OCI-LY3 (cell line): ENCODE measurements at regions not wholly inside any gene's neighbourhood (a gene's known extent, or its start where the extent isn't known, plus 50 kb on each side); places are given as distances from the start of the nearest gene placed in this dataset.

Experiments used
- EZH2phosphoT487 ChIP-seq: fragments of 200-600 bp; shearing (Covaris generic); IDR thresholded peaks from 2 replicates; pipeline ENCODE4 v1.6.1; 2018; ENCODE audit warnings: antibody characterized with exemption, mixed run types, low read depth
- TF ChIP-seq, protein P1 (sequence below): fragments of 200-600, 300-600 bp; sonication (generic); IDR thresholded peaks from 2 replicates; pipeline ENCODE4 v1.5.1; 2014; ENCODE audit warnings: antibody characterized with exemption, low read length, low read depth

DNA sequence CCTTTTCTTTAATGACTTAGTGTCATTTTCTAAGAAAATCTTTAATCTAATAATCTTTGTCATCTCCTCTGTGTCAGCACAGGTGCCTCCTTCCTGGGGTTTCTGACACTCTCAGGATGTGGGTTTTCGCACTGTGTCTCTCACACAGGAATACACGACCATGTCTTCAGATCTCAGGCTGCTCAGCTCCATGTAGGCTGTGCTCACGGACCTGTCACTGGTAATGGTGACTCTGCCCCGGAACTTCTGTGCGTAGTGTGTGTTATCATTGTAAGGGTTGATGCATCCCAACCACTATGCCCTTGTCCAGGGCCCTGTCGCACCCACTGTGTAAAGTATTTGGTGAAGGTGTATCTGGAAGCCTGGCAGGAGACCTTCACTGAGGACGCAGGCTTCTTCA is 647.8 kb downstream of the TMEM121 start:
- TF ChIP-seq, protein P1, sequence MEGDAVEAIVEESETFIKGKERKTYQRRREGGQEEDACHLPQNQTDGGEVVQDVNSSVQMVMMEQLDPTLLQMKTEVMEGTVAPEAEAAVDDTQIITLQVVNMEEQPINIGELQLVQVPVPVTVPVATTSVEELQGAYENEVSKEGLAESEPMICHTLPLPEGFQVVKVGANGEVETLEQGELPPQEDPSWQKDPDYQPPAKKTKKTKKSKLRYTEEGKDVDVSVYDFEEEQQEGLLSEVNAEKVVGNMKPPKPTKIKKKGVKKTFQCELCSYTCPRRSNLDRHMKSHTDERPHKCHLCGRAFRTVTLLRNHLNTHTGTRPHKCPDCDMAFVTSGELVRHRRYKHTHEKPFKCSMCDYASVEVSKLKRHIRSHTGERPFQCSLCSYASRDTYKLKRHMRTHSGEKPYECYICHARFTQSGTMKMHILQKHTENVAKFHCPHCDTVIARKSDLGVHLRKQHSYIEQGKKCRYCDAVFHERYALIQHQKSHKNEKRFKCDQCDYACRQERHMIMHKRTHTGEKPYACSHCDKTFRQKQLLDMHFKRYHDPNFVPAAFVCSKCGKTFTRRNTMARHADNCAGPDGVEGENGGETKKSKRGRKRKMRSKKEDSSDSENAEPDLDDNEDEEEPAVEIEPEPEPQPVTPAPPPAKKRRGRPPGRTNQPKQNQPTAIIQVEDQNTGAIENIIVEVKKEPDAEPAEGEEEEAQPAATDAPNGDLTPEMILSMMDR: no peak
- TF ChIP-seq EZH2phosphoT487: no peak
